Activated CD4-positive, alpha-beta T cell treated with anti-CD3 and anti-CD28 coated beads, Interleukin-2, amount 10 ng/mL, durations not matched to agents 7 days and 5 days (primary cell): ENCODE measurements at regions not wholly inside any gene's neighbourhood (a gene's known extent, or its start where the extent isn't known, plus 50 kb on each side); places are given as distances from the start of the nearest gene placed in this dataset.

ENCODE experiments used
- CTCF ChIA-PET: fragments of 350-600 bp; sonication (Branson Sonifier 250); formaldehyde crosslinking; loops from one replicate; lab custom pipeline; 2021; ENCODE audit warnings: antibody characterized with exemption; lab: Charles Lee
- POLR2A ChIA-PET: fragments of 350-600 bp; sonication (Branson Sonifier 250); formaldehyde crosslinking; loops from one replicate; lab custom pipeline; 2021; ENCODE audit warnings: antibody characterized with exemption; lab: Charles Lee
- DNase-seq: peaks from one replicate; pipeline ENCODE4 v3.0.0-alpha.2; 2020
- H3K27ac Mint-ChIP-seq: one replicate; pipeline ENCODE4 v1.8.0; 2021; ENCODE audit warnings: mild to moderate bottlenecking, moderate library complexity, mixed read lengths
- H3K27me3 Mint-ChIP-seq: one replicate; pipeline ENCODE4 v1.8.0; 2021; ENCODE audit warnings: mixed read lengths
- H3K36me3 Mint-ChIP-seq: one replicate; pipeline ENCODE4 v1.8.0; 2021; ENCODE audit warnings: low read depth, mixed read lengths
- H3K4me1 Mint-ChIP-seq: one replicate; pipeline ENCODE4 v1.8.0; 2021; ENCODE audit warnings: mixed read lengths
- H3K4me3 Mint-ChIP-seq: one replicate; pipeline ENCODE4 v1.8.0; 2021; ENCODE audit warnings: mild to moderate bottlenecking, moderate library complexity, mixed read lengths
- H3K9me3 Mint-ChIP-seq: one replicate; pipeline ENCODE4 v1.8.0; 2021; ENCODE audit warnings: mixed read lengths

GRCh38 chr4:121454251-121454979 lies 73.6 kb upstream of the QRFPR start:
- H3K27me3 Mint-ChIP-seq, result peaks cover 13% of the 10 kb centered on the region
- no peak for DNase-seq

GRCh38 chr4:121451310-121451709 lies 70.5 kb upstream of the QRFPR start:
- DNase-seq, result no peak
- H3K4me3 Mint-ChIP-seq, result no peak overlapping the region
- H3K27me3 Mint-ChIP-seq, result peaks cover 13% of the 10 kb centered on the region
- H3K4me1 Mint-ChIP-seq, result no peaks in the 10 kb centered on the region
- no peaks in the 10 kb centered on the region for H3K36me3 Mint-ChIP-seq
- no peaks in the 10 kb centered on the region for H3K9me3 Mint-ChIP-seq
- ChIA-PET CTCF (no interaction called here), POLR2A (no interaction called here)
- no peak overlapping the region for H3K27ac Mint-ChIP-seq

More at GRCh38 chr4:121454251-121454979, 73.6 kb upstream of the QRFPR start:
- no peaks in the 10 kb centered on the region for H3K36me3 Mint-ChIP-seq
- no peak overlapping the region for H3K27ac Mint-ChIP-seq
- H3K4me1 Mint-ChIP-seq, result no peaks in the 10 kb centered on the region
- CTCF ChIA-PET, result no interaction called here
- H3K9me3 Mint-ChIP-seq, result no peaks in the 10 kb centered on the region
- no peak overlapping the region for H3K4me3 Mint-ChIP-seq
- POLR2A ChIA-PET, result no interaction called here

- DNase-seq, result no peak
- ChIA-PET CTCF (no interaction called here), POLR2A (no interaction called here)
These were observed 68.6 kb upstream of the QRFPR start for GRCh38 chr4:121449416-121449815.

GRCh38 chr4:121448231-121448630 lies 67.4 kb upstream of the QRFPR start:
- CTCF ChIA-PET, result no interaction called here
- H3K4me3 Mint-ChIP-seq, result no peak overlapping the region
- no peaks in the 10 kb centered on the region for H3K4me1 Mint-ChIP-seq
- peaks cover 8% of the 10 kb centered on the region for H3K27me3 Mint-ChIP-seq
- H3K9me3 Mint-ChIP-seq, result no peaks in the 10 kb centered on the region
- H3K36me3 Mint-ChIP-seq, result no peaks in the 10 kb centered on the region
- DNase-seq, result no peak
- no peak overlapping the region for H3K27ac Mint-ChIP-seq
- POLR2A ChIA-PET, result no interaction called here

More at GRCh38 chr4:121449416-121449815, 68.6 kb upstream of the QRFPR start:
- H3K4me3 Mint-ChIP-seq, result no peak overlapping the region
- no peak overlapping the region for H3K27ac Mint-ChIP-seq
- no peaks in the 10 kb centered on the region for H3K36me3 Mint-ChIP-seq
- no peaks in the 10 kb centered on the region for H3K9me3 Mint-ChIP-seq
- H3K4me1 Mint-ChIP-seq, result no peaks in the 10 kb centered on the region
- peaks cover 13% of the 10 kb centered on the region for H3K27me3 Mint-ChIP-seq

- no peak overlapping the region for H3K4me3 Mint-ChIP-seq
- CTCF ChIA-PET, result no interaction called here
These were observed 58.9 kb upstream of the QRFPR start for GRCh38 chr4:121439669-121440068.

More at GRCh38 chr4:121439669-121440068, 58.9 kb upstream of the QRFPR start:
- Mint-ChIP-seq H3K4me1 (no peaks in the 10 kb centered on the region), H3K9me3 (peaks cover 8% of the 10 kb centered on the region), H3K27me3 (peaks cover 2% of the 10 kb centered on the region), H3K36me3 (no peaks in the 10 kb centered on the region), H3K27ac (no peak overlapping the region)
- no peak for DNase-seq
- POLR2A ChIA-PET, result no interaction called here
